ENCODE measurements at regions not wholly inside any gene's neighbourhood (a gene's known extent, or its start where the extent isn't known, plus 50 kb on each side); places are given as distances from the start of the nearest gene placed in this dataset.

- Mint-ChIP-seq H3K36me3 (ENCODE audit: low read depth) (no peaks in the 10 kb centered on the region), H3K4me3 (no peak overlapping the region), H3K27me3 (ENCODE audit: insufficient read depth) (no peaks in the 10 kb centered on the region), H3K9me3 (no peaks in the 10 kb centered on the region), H3K4me1 (no peaks in the 10 kb centered on the region), H3K27ac (no peak overlapping the region)
- no peaks in the 10 kb centered on the region for H3K27me3 ChIP-seq (ENCODE audit: control insufficient read depth, insufficient read depth, low read length, poor library complexity, severe bottlenecking)
- no peak overlapping the region for H3K4me3 ChIP-seq (ENCODE audit: low read length)
- 82 to 100% methylated on average over 1 to 2 of the region's 2 CpGs for WGBS, 2 experiments (ENCODE audit: insufficient coverage in 1 of 2, insufficient read length in 1 of 2)
- TF ChIP-seq CTCF (conservative IDR thresholded peaks at IDR 0.05), result no peak
- H3K36me3 ChIP-seq (ENCODE audit: control insufficient read depth, insufficient read depth, low read length), result no peaks in the 10 kb centered on the region
- no peak overlapping the region for H3K9ac ChIP-seq (ENCODE audit: extremely low read depth, low read length, poor library complexity, severe bottlenecking)
- no peaks in the 10 kb centered on the region for H3K9me3 ChIP-seq (ENCODE audit: control insufficient read depth, low read length)
- no peaks in the 10 kb centered on the region for H3K4me1 ChIP-seq (ENCODE audit: control insufficient read depth, insufficient read depth, low read length)
- H3K27ac ChIP-seq (ENCODE audit: low read depth, low read length), result no peak overlapping the region
- no peak for DNase-seq
Observed at GRCh38 chr5:167011196-167011595, 1280.2 kb upstream of the WWC1 start.

- no peak overlapping the region for H3K9ac ChIP-seq (ENCODE audit: extremely low read depth, low read length, poor library complexity, severe bottlenecking)
- WGBS, 2 experiments (ENCODE audit: insufficient coverage in 1 of 2, insufficient read length in 1 of 2), result 68 to 89% methylated on average over 1 to 2 of the region's 2 CpGs
- no peak overlapping the region for H3K27ac Mint-ChIP-seq
- no peak for TF ChIP-seq CTCF (conservative IDR thresholded peaks at IDR 0.05)
- no peaks in the 10 kb centered on the region for H3K4me1 Mint-ChIP-seq
- no peak overlapping the region for H3K4me3 ChIP-seq (ENCODE audit: low read length)
- H3K9me3 Mint-ChIP-seq, result no peaks in the 10 kb centered on the region
- no peaks in the 10 kb centered on the region for H3K27me3 ChIP-seq (ENCODE audit: control insufficient read depth, insufficient read depth, low read length, poor library complexity, severe bottlenecking)
- H3K4me3 Mint-ChIP-seq, result no peak overlapping the region
- no peaks in the 10 kb centered on the region for H3K27me3 Mint-ChIP-seq (ENCODE audit: insufficient read depth)
- H3K36me3 Mint-ChIP-seq (ENCODE audit: low read depth), result no peaks in the 10 kb centered on the region
- no peak for DNase-seq
- no peaks in the 10 kb centered on the region for H3K36me3 ChIP-seq (ENCODE audit: control insufficient read depth, insufficient read depth, low read length)
- no peaks in the 10 kb centered on the region for H3K4me1 ChIP-seq (ENCODE audit: control insufficient read depth, insufficient read depth, low read length)
- no peak overlapping the region for H3K27ac ChIP-seq (ENCODE audit: low read depth, low read length)
- no peaks in the 10 kb centered on the region for H3K9me3 ChIP-seq (ENCODE audit: control insufficient read depth, low read length)
Observed at GRCh38 chr5:167012123-167013034, 1279.1 kb upstream of the WWC1 start.

GRCh38 chr5:167014401-167015056 lies 1276.9 kb upstream of the WWC1 start:
- Histone ChIP-seq H3K4me3 (ENCODE audit: low read length) (no peak overlapping the region), H3K9me3 (ENCODE audit: control insufficient read depth, low read length) (no peaks in the 10 kb centered on the region), H3K27ac (ENCODE audit: low read depth, low read length) (no peak overlapping the region), H3K36me3 (ENCODE audit: control insufficient read depth, insufficient read depth, low read length) (no peaks in the 10 kb centered on the region), H3K4me1 (ENCODE audit: control insufficient read depth, insufficient read depth, low read length) (no peaks in the 10 kb centered on the region), H3K9ac (ENCODE audit: extremely low read depth, low read length, poor library complexity, severe bottlenecking) (no peak overlapping the region), H3K27me3 (ENCODE audit: control insufficient read depth, insufficient read depth, low read length, poor library complexity, severe bottlenecking) (no peaks in the 10 kb centered on the region)
- Mint-ChIP-seq H3K4me1 (no peaks in the 10 kb centered on the region), H3K4me3 (no peak overlapping the region), H3K27ac (no peak overlapping the region), H3K9me3 (no peaks in the 10 kb centered on the region), H3K36me3 (ENCODE audit: low read depth) (no peaks in the 10 kb centered on the region), H3K27me3 (ENCODE audit: insufficient read depth) (no peaks in the 10 kb centered on the region)
- 93 to 94% methylated on average over 3 to 5 of the region's 5 CpGs for WGBS, 2 experiments (ENCODE audit: insufficient coverage in 1 of 2, insufficient read length in 1 of 2)
- no peak for TF ChIP-seq CTCF (conservative IDR thresholded peaks at IDR 0.05)
- no peak for DNase-seq

Measured in endodermal cell (in vitro differentiated cells).